ENCODE measurements at regions not wholly inside any gene's neighbourhood (a gene's known extent, or its start where the extent isn't known, plus 50 kb on each side); places are given as distances from the start of the nearest gene placed in this dataset.

- H3K4me3 ChIP-seq (ENCODE audit: low read depth, low read length), result no peak overlapping the region
- DNase-seq (ENCODE audit: low read depth) (no peak), FAIRE-seq (no peak)
- TF ChIP-seq, protein P1, sequence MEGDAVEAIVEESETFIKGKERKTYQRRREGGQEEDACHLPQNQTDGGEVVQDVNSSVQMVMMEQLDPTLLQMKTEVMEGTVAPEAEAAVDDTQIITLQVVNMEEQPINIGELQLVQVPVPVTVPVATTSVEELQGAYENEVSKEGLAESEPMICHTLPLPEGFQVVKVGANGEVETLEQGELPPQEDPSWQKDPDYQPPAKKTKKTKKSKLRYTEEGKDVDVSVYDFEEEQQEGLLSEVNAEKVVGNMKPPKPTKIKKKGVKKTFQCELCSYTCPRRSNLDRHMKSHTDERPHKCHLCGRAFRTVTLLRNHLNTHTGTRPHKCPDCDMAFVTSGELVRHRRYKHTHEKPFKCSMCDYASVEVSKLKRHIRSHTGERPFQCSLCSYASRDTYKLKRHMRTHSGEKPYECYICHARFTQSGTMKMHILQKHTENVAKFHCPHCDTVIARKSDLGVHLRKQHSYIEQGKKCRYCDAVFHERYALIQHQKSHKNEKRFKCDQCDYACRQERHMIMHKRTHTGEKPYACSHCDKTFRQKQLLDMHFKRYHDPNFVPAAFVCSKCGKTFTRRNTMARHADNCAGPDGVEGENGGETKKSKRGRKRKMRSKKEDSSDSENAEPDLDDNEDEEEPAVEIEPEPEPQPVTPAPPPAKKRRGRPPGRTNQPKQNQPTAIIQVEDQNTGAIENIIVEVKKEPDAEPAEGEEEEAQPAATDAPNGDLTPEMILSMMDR (IDR thresholded peaks at IDR 0.05; ENCODE audit: insufficient read depth, low read length, severe bottlenecking), result no peak
- peaks cover 3% of the 10 kb centered on the region for H3K27me3 ChIP-seq (ENCODE audit: control insufficient read depth, insufficient read depth, low read length)
- no peaks in the 10 kb centered on the region for H3K36me3 ChIP-seq (ENCODE audit: control insufficient read depth, insufficient read depth, low read length)
Measured at GRCh38 chr2:45311559-45311958, 299.5 kb downstream of the SRBD1 start.

DNA sequence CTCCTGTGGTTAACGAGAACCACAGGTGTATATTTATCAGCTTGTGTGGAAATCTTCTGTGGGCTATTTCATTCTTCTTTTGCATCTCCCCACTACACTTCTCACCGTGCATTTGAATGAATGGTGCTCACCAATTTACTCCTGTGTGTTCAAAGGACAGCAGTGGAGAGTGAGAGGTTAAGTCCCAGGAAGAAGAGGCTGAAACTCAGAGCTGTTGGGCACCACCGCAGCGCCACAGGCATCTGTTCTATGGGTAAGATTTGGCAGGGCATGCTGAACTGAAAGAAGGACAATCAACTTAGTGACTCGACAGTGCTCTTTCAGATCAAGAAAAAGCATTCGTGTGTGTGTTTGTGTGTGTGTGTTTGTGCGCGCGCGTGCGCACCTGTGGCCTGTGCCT is 297.9 kb upstream of the SIX2 start:
- Histone ChIP-seq H3K36me3 (ENCODE audit: control insufficient read depth, insufficient read depth, low read length) (no peaks in the 10 kb centered on the region), H3K4me3 (ENCODE audit: low read depth, low read length) (no peak overlapping the region), H3K27me3 (ENCODE audit: control insufficient read depth, insufficient read depth, low read length) (peaks cover 5% of the 10 kb centered on the region)
- TF ChIP-seq, protein P1 (IDR thresholded peaks at IDR 0.05; ENCODE audit: insufficient read depth, low read length, severe bottlenecking), result no peak
- DNase-seq (ENCODE audit: low read depth) (no peak), FAIRE-seq (no peak)

- FAIRE-seq (no peak), DNase-seq (ENCODE audit: low read depth) (no peak)
- H3K36me3 ChIP-seq (ENCODE audit: control insufficient read depth, insufficient read depth, low read length), result no peaks in the 10 kb centered on the region
- H3K27me3 ChIP-seq (ENCODE audit: control insufficient read depth, insufficient read depth, low read length), result peaks cover 5% of the 10 kb centered on the region
- TF ChIP-seq, protein P1 (IDR thresholded peaks at IDR 0.05; ENCODE audit: insufficient read depth, low read length, severe bottlenecking), result no peak
- H3K4me3 ChIP-seq (ENCODE audit: low read depth, low read length), result no peak overlapping the region
Measured at GRCh38 chr2:45305599-45305998, 296.3 kb upstream of the SIX2 start.

- no peak for DNase-seq (ENCODE audit: low read depth)
- peaks cover 6% of the 10 kb centered on the region for H3K27me3 ChIP-seq (ENCODE audit: control insufficient read depth, insufficient read depth, low read length)
- TF ChIP-seq, protein P1 (IDR thresholded peaks at IDR 0.05; ENCODE audit: insufficient read depth, low read length, severe bottlenecking), result no peak
- no peak overlapping the region for H3K4me3 ChIP-seq (ENCODE audit: low read depth, low read length)
- FAIRE-seq, result no peak
- H3K36me3 ChIP-seq (ENCODE audit: control insufficient read depth, insufficient read depth, low read length), result no peaks in the 10 kb centered on the region
Measured at GRCh38 chr2:45303417-45304202, 294.4 kb upstream of the SIX2 start.

GRCh38 chr2:45301307-45302277 is 292.3 kb upstream of the SIX2 start:
- Histone ChIP-seq H3K27me3 (ENCODE audit: control insufficient read depth, insufficient read depth, low read length) (peaks cover 6% of the 10 kb centered on the region), H3K4me3 (ENCODE audit: low read depth, low read length) (no peak overlapping the region), H3K36me3 (ENCODE audit: control insufficient read depth, insufficient read depth, low read length) (no peaks in the 10 kb centered on the region)
- DNase-seq (ENCODE audit: low read depth) (no peak), FAIRE-seq (no peak)
- TF ChIP-seq, protein P1 (IDR thresholded peaks at IDR 0.05; ENCODE audit: insufficient read depth, low read length, severe bottlenecking), result no peak
